ENCODE measurements at regions not wholly inside any gene's neighbourhood (a gene's known extent, or its start where the extent isn't known, plus 50 kb on each side); places are given as distances from the start of the nearest gene placed in this dataset.
"Not testable (repeated sequence)": the region's sequence is repeated elsewhere in the genome, so short reads cannot be mapped to it uniquely, and the experiment has no call there.

- H2AFZ ChIP-seq (ENCODE audit: low read length): no peak overlapping the region
- H3K4me1 ChIP-seq (ENCODE audit: insufficient read depth, low read length, poor library complexity, severe bottlenecking): no peaks in the 10 kb centered on the region
- no peaks in the 10 kb centered on the region for H4K20me1 ChIP-seq (ENCODE audit: insufficient read depth, low read length)
- TF ChIP-seq EZH2phosphoT487 (IDR thresholded peaks at IDR 0.05; ENCODE audit: borderline replicate concordance, low read depth, low read length): no peak
- TF ChIP-seq CTCF (conservative IDR thresholded peaks at IDR 0.05; ENCODE audit: low read length): no peak
- POLR2A ChIA-PET: interaction anchor here (0.9 kb wide), 1 partner anchor 12 kb away, joined by 3 read pairs; no protein-coding TSS in a partner anchor
- H3K9me2 ChIP-seq (ENCODE audit: insufficient read depth, low read length): no peaks in the 10 kb centered on the region; the same call in 1 of the 2 replicates
- no peak overlapping the region for H3K4me2 ChIP-seq (ENCODE audit: low read length)
- intact Hi-C loops (cut with micrococcal nuclease; ENCODE audit: unreplicated experiment): no loop called here
- H3K4me3 ChIP-seq (ENCODE audit: low read depth, low read length, poor library complexity, severe bottlenecking): no peak overlapping the region
- no peaks in the 10 kb centered on the region for H3K9me3 ChIP-seq (ENCODE audit: low read length)
- DNase-seq (ENCODE audit: low spot score): no peak
- no TSS peak for BruUV-seq (replicated peaks)
- CTCF ChIA-PET (ENCODE audit: unreplicated experiment): no interaction called here
- H3K27ac ChIP-seq (ENCODE audit: low read depth, low read length, poor library complexity, severe bottlenecking): no peak overlapping the region
- no peaks in the 10 kb centered on the region for H3K79me2 ChIP-seq (ENCODE audit: insufficient read depth, low read depth, low read length)
- no peaks in the 10 kb centered on the region for H3K36me3 ChIP-seq (ENCODE audit: insufficient read depth, low read length)
Observed at GRCh38 chr4:97027728-97028410, 1115.4 kb downstream of the STPG2 start.

- no peak overlapping the region for H3K27ac ChIP-seq (ENCODE audit: low read depth, low read length, poor library complexity, severe bottlenecking)
Observed at GRCh38 chr4:97028785-97029184, 1114.5 kb downstream of the STPG2 start.

GRCh38 chr4:97037411-97038145 is 1105.7 kb downstream of the STPG2 start:
- POLR2A ChIA-PET: interaction anchor here (0.9 kb wide), 1 partner anchor 9 kb away, joined by 3 read pairs; no protein-coding TSS in a partner anchor
- BruUV-seq (replicated peaks): not testable (repeated sequence)

More at GRCh38 chr4:97028785-97029184, 1114.5 kb downstream of the STPG2 start:
- no peaks in the 10 kb centered on the region for H3K4me1 ChIP-seq (ENCODE audit: insufficient read depth, low read length, poor library complexity, severe bottlenecking)
- CTCF ChIA-PET (ENCODE audit: unreplicated experiment): no interaction called here
- no peak overlapping the region for H2AFZ ChIP-seq (ENCODE audit: low read length)
- no peak overlapping the region for H3K4me3 ChIP-seq (ENCODE audit: low read depth, low read length, poor library complexity, severe bottlenecking)
- BruUV-seq (replicated peaks): no TSS peak
- no peaks in the 10 kb centered on the region for H3K36me3 ChIP-seq (ENCODE audit: insufficient read depth, low read length)
- no peaks in the 10 kb centered on the region; the same call in 1 of the 2 replicates for H3K9me2 ChIP-seq (ENCODE audit: insufficient read depth, low read length)
- no peaks in the 10 kb centered on the region for H3K79me2 ChIP-seq (ENCODE audit: insufficient read depth, low read depth, low read length)
- no peak for DNase-seq (ENCODE audit: low spot score)
- no peaks in the 10 kb centered on the region for H3K9me3 ChIP-seq (ENCODE audit: low read length)
- no peak overlapping the region for H3K4me2 ChIP-seq (ENCODE audit: low read length)
- H4K20me1 ChIP-seq (ENCODE audit: insufficient read depth, low read length): no peaks in the 10 kb centered on the region
- intact Hi-C loops (cut with micrococcal nuclease; ENCODE audit: unreplicated experiment): no loop called here
- POLR2A ChIA-PET: interaction anchor here (0.6 to 1.5 kb wide), 3 partner anchors 9 to 18 kb away, joined by 3 read pairs; no protein-coding TSS in a partner anchor
- TF ChIP-seq CTCF (conservative IDR thresholded peaks at IDR 0.05; ENCODE audit: low read length) (no peak), EZH2phosphoT487 (IDR thresholded peaks at IDR 0.05; ENCODE audit: borderline replicate concordance, low read depth, low read length) (no peak)

More at GRCh38 chr4:97037411-97038145, 1105.7 kb downstream of the STPG2 start:
- H4K20me1 ChIP-seq (ENCODE audit: insufficient read depth, low read length); H3K36me3 ChIP-seq (ENCODE audit: insufficient read depth, low read length); H3K4me2 ChIP-seq (ENCODE audit: low read length); H3K4me3 ChIP-seq (ENCODE audit: low read depth, low read length, poor library complexity, severe bottlenecking); H3K27ac ChIP-seq (ENCODE audit: low read depth, low read length, poor library complexity, severe bottlenecking); H3K79me2 ChIP-seq (ENCODE audit: insufficient read depth, low read depth, low read length); intact Hi-C loops (cut with micrococcal nuclease; ENCODE audit: unreplicated experiment); H3K9me2 ChIP-seq (ENCODE audit: insufficient read depth, low read length); DNase-seq (ENCODE audit: low spot score); CTCF ChIA-PET (ENCODE audit: unreplicated experiment); H2AFZ ChIP-seq (ENCODE audit: low read length); H3K9me3 ChIP-seq (ENCODE audit: low read length); H3K4me1 ChIP-seq (ENCODE audit: insufficient read depth, low read length, poor library complexity, severe bottlenecking): not testable (repeated sequence)

Measured in OCI-LY7 (cell line).